CD4-positive, alpha-beta T cell treated with Interferon alpha-2 for 1 hour (primary cell): ENCODE measurements at regions not wholly inside any gene's neighbourhood (a gene's known extent, or its start where the extent isn't known, plus 50 kb on each side); places are given as distances from the start of the nearest gene placed in this dataset.
"Not testable (repeated sequence)": the region's sequence is repeated elsewhere in the genome, so short reads cannot be mapped to it uniquely, and the experiment has no call there.

Experiments used
- DNase-seq, 2 donors: peaks; one replicate each; pipeline ENCODE4 v3.0.0-alpha.2; 2020 to 2022

- DNase-seq, result no peak
Measured at GRCh38 chr6:18527836-18528743, 140.9 kb downstream of the RNF144B start.

- no peak for DNase-seq
Measured at GRCh38 chr6:18530201-18530600, 143.1 kb downstream of the RNF144B start.

GRCh38 chr6:18532139-18532538 is 145.0 kb downstream of the RNF144B start:
- DNase-seq, result no peak

GRCh38 chr6:18533793-18534192 is 146.6 kb downstream of the RNF144B start:
- DNase-seq, result no peak

- DNase-seq, result no peak
Measured at GRCh38 chr6:18536591-18537055, 149.5 kb downstream of the RNF144B start.

GRCh38 chr6:18538315-18538714 is 151.2 kb downstream of the RNF144B start:
- no peak for DNase-seq

- DNase-seq, result no peak
Measured at GRCh38 chr6:18543051-18543450, 155.9 kb downstream of the RNF144B start.

GRCh38 chr6:18545142-18545541 is 158.0 kb downstream of the RNF144B start:
- not testable (repeated sequence) for DNase-seq

GRCh38 chr6:18545726-18546125 is 158.6 kb downstream of the RNF144B start:
- no peak for DNase-seq

- DNase-seq, result no peak
Measured at GRCh38 chr6:18550119-18550518, 163.0 kb downstream of the RNF144B start.

GRCh38 chr6:18551228-18551627 is 164.1 kb downstream of the RNF144B start:
- DNase-seq, result no peak

GRCh38 chr6:18555750-18556149 is 168.6 kb downstream of the RNF144B start:
- DNase-seq, result no peak

- no peak for DNase-seq
Measured at GRCh38 chr6:18561037-18561750, 174.0 kb downstream of the RNF144B start.

GRCh38 chr6:18562726-18563125 is 175.6 kb downstream of the RNF144B start:
- no peak for DNase-seq

- no peak for DNase-seq
Measured at GRCh38 chr6:18564775-18565174, 177.6 kb downstream of the RNF144B start.

- no peak for DNase-seq
Measured at GRCh38 chr6:18565231-18565630, 178.1 kb downstream of the RNF144B start.

GRCh38 chr6:18567380-18567779 is 180.2 kb downstream of the RNF144B start:
- no peak for DNase-seq

GRCh38 chr6:18577491-18577890 is 190.3 kb downstream of the RNF144B start:
- DNase-seq, result no peak

- DNase-seq, result no peak
Measured at GRCh38 chr6:18579166-18579565, 192.0 kb downstream of the RNF144B start.

- no peak for DNase-seq
Measured at GRCh38 chr6:18579869-18580268, 192.7 kb downstream of the RNF144B start.

- no peak for DNase-seq
Measured at GRCh38 chr6:18584372-18584771, 197.2 kb downstream of the RNF144B start.

- no peak for DNase-seq
Measured at GRCh38 chr6:18585032-18585573, 198.0 kb downstream of the RNF144B start.

- DNase-seq, result no peak
Measured at GRCh38 chr6:18586133-18586532, 199.0 kb downstream of the RNF144B start.
